ENCODE measurements at regions not wholly inside any gene's neighbourhood (a gene's known extent, or its start where the extent isn't known, plus 50 kb on each side); places are given as distances from the start of the nearest gene placed in this dataset.

DNA sequence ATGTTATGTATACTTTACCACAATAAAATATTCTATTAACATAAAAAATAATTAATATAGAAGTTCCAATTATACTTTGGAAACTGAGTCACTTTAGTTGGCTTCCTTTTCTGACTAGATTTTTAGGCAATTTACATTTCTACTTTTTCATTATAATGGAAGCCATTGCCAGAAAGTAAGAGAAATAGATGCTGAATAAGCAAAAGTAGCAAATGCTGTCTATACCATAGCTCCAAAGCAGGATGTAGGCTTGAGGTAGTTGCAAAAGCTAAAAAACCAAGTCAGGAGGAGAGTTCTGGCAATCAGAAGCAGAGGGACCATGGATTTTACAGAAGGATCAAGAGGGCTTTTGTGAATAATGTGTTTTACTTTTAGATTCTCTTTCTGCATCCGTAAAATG lies 262.4 kb upstream of the TMEM229A start:
- Histone ChIP-seq H3K36me3 (ENCODE audit: insufficient read depth) (no peaks in the 10 kb centered on the region), H3K4me3 (ENCODE audit: low read depth, low read length) (no peak overlapping the region), H3K4me1 (ENCODE audit: insufficient read depth) (no peaks in the 10 kb centered on the region), H3K27ac (ENCODE audit: low read depth) (no peak overlapping the region)
- 82% methylated on average over 1 of the region's 1 CpG for WGBS
- no peak for DNase-seq (ENCODE audit: extremely low spot score)

GRCh38 chr7:124284937-124285336 lies 252.1 kb upstream of the TMEM229A start:
- H3K4me1 ChIP-seq (ENCODE audit: insufficient read depth), result no peaks in the 10 kb centered on the region
- H3K4me3 ChIP-seq (ENCODE audit: low read depth, low read length), result no peak overlapping the region
- no peaks in the 10 kb centered on the region for H3K36me3 ChIP-seq (ENCODE audit: insufficient read depth)
- no peak overlapping the region for H3K27ac ChIP-seq (ENCODE audit: low read depth)
- DNase-seq (ENCODE audit: extremely low spot score), result no peak
- 63% methylated on average over 1 of the region's 1 CpG for WGBS

- Histone ChIP-seq H3K4me3 (ENCODE audit: low read depth, low read length) (no peak overlapping the region), H3K27ac (ENCODE audit: low read depth) (no peak overlapping the region), H3K4me1 (ENCODE audit: insufficient read depth) (no peaks in the 10 kb centered on the region), H3K36me3 (ENCODE audit: insufficient read depth) (no peaks in the 10 kb centered on the region)
- WGBS, result 67% methylated on average over 3 of the region's 3 CpGs
- DNase-seq (ENCODE audit: extremely low spot score), result no peak
Observed at GRCh38 chr7:124276005-124276622, 243.2 kb upstream of the TMEM229A start.

GRCh38 chr7:124275411-124275810 lies 242.5 kb upstream of the TMEM229A start:
- no peaks in the 10 kb centered on the region for H3K4me1 ChIP-seq (ENCODE audit: insufficient read depth)
- no peak overlapping the region for H3K27ac ChIP-seq (ENCODE audit: low read depth)
- H3K36me3 ChIP-seq (ENCODE audit: insufficient read depth), result no peaks in the 10 kb centered on the region
- no peak overlapping the region for H3K4me3 ChIP-seq (ENCODE audit: low read depth, low read length)
- no peak for DNase-seq (ENCODE audit: extremely low spot score)
- WGBS, result 65% methylated on average over 3 of the region's 3 CpGs

DNA sequence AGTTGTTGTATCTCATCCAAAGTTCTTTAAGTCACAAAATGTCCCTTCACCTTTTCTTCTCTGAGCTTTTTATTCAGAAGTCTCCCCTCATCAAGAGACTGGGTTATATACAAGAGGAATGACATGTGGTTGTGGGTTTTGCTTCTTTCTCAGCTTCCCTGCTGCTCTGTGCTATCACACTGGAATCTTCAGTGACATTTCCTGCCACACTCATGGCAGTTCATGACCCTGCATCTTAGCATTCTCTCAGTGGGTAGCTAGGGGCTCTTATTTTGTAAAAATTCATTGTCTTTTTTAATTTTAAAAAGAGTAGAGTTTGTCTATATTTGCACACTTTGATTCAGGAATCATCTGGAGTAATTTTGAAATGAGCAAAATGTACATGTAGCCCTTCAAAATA lies 236.9 kb upstream of the TMEM229A start:
- no peak for DNase-seq (ENCODE audit: extremely low spot score)
- no peaks in the 10 kb centered on the region for H3K36me3 ChIP-seq (ENCODE audit: insufficient read depth)
- H3K27ac ChIP-seq (ENCODE audit: low read depth), result no peak overlapping the region
- H3K4me1 ChIP-seq (ENCODE audit: insufficient read depth), result no peaks in the 10 kb centered on the region
- H3K4me3 ChIP-seq (ENCODE audit: low read depth, low read length), result no peak overlapping the region

GRCh38 chr7:124267154-124267553 lies 234.3 kb upstream of the TMEM229A start:
- Histone ChIP-seq H3K4me1 (ENCODE audit: insufficient read depth) (no peaks in the 10 kb centered on the region), H3K36me3 (ENCODE audit: insufficient read depth) (no peaks in the 10 kb centered on the region), H3K27ac (ENCODE audit: low read depth) (no peak overlapping the region), H3K4me3 (ENCODE audit: low read depth, low read length) (no peak overlapping the region)
- no peak for DNase-seq (ENCODE audit: extremely low spot score)
- 85% methylated on average over 2 of the region's 2 CpGs for WGBS

DNA sequence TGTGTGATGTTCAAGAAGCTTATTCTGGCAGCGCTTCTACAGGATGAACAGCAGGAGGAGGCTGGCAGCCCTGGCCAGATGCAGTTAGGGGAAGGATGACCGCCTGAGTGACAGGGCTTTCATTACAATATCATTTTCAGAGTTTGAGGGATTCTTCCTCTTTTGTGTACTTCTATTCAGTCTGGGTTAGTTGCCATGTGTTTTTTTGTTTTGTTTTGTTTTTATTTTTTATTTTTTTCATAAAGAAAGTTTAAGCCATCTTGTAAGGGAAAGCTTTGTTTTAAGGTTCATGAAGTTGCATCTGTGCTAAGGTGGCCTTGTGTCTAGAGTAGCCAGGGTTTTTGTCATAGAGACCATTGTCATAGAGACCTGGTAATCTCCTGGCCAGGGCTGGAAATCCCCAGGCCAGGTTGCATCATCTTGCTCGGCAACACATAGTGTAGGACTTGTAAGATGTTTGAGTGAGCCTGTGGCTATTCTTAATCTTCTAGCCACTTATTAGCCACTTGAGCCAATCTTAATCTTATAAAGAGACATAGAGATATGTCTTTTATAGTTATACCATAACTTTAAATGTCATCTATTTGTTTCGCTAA lies 230.5 kb upstream of the TMEM229A start:
- Histone ChIP-seq H3K4me1 (ENCODE audit: insufficient read depth) (no peaks in the 10 kb centered on the region), H3K36me3 (ENCODE audit: insufficient read depth) (no peaks in the 10 kb centered on the region), H3K4me3 (ENCODE audit: low read depth, low read length) (no peak overlapping the region), H3K27ac (ENCODE audit: low read depth) (no peak overlapping the region)
- DNase-seq (ENCODE audit: extremely low spot score), result no peak
- WGBS, result 78% methylated on average over 4 of the region's 4 CpGs

GRCh38 chr7:124261710-124262109 lies 228.8 kb upstream of the TMEM229A start:
- 52% methylated on average over 2 of the region's 2 CpGs for WGBS
- Histone ChIP-seq H3K4me3 (ENCODE audit: low read depth, low read length) (no peak overlapping the region), H3K4me1 (ENCODE audit: insufficient read depth) (no peaks in the 10 kb centered on the region), H3K36me3 (ENCODE audit: insufficient read depth) (no peaks in the 10 kb centered on the region), H3K27ac (ENCODE audit: low read depth) (no peak overlapping the region)
- no peak for DNase-seq (ENCODE audit: extremely low spot score)

GRCh38 chr7:124257638-124258308 lies 224.9 kb upstream of the TMEM229A start:
- no peak overlapping the region for H3K27ac ChIP-seq (ENCODE audit: low read depth)

GRCh38 chr7:124255041-124255655 lies 222.3 kb upstream of the TMEM229A start:
- H3K4me1 ChIP-seq (ENCODE audit: insufficient read depth), result no peaks in the 10 kb centered on the region
- 41% methylated on average over 4 of the region's 4 CpGs for WGBS
- no peak overlapping the region for H3K27ac ChIP-seq (ENCODE audit: low read depth)
- no peaks in the 10 kb centered on the region for H3K36me3 ChIP-seq (ENCODE audit: insufficient read depth)
- no peak overlapping the region for H3K4me3 ChIP-seq (ENCODE audit: low read depth, low read length)
- DNase-seq (ENCODE audit: extremely low spot score), result no peak

More at GRCh38 chr7:124257638-124258308, 224.9 kb upstream of the TMEM229A start:
- no peak overlapping the region for H3K4me3 ChIP-seq (ENCODE audit: low read depth, low read length)
- DNase-seq (ENCODE audit: extremely low spot score), result no peak
- no peaks in the 10 kb centered on the region for H3K36me3 ChIP-seq (ENCODE audit: insufficient read depth)
- 62% methylated on average over 5 of the region's 5 CpGs for WGBS
- H3K4me1 ChIP-seq (ENCODE audit: insufficient read depth), result no peaks in the 10 kb centered on the region

DNA sequence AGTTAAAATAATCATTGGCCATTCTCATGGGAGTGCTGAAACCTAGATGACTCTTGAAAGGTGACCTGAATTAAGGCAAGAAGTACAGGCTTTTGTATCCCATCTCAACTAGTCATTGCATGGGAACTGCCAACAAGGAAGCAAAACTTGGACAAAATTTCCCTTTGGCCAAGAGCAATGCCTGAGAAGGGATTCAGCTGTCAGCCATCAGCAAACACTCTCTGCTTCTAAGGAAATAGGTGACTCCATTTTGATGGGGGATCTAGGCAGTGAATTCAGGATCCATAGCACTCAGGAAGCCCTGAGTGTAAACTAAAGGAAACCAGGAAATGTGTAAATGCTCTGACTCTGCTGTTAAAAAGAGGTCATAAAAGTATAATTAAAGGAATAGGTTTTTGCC lies 221.5 kb upstream of the TMEM229A start:
- no peak for DNase-seq (ENCODE audit: extremely low spot score)
- no peaks in the 10 kb centered on the region for H3K4me1 ChIP-seq (ENCODE audit: insufficient read depth)
- H3K4me3 ChIP-seq (ENCODE audit: low read depth, low read length), result no peak overlapping the region
- no peaks in the 10 kb centered on the region for H3K36me3 ChIP-seq (ENCODE audit: insufficient read depth)
- no peak overlapping the region for H3K27ac ChIP-seq (ENCODE audit: low read depth)

GRCh38 chr7:124251636-124252035 lies 218.8 kb upstream of the TMEM229A start:
- H3K4me1 ChIP-seq (ENCODE audit: insufficient read depth), result no peaks in the 10 kb centered on the region
- no peaks in the 10 kb centered on the region for H3K36me3 ChIP-seq (ENCODE audit: insufficient read depth)
- no peak for DNase-seq (ENCODE audit: extremely low spot score)
- H3K4me3 ChIP-seq (ENCODE audit: low read depth, low read length), result no peak overlapping the region
- no peak overlapping the region for H3K27ac ChIP-seq (ENCODE audit: low read depth)

DNA sequence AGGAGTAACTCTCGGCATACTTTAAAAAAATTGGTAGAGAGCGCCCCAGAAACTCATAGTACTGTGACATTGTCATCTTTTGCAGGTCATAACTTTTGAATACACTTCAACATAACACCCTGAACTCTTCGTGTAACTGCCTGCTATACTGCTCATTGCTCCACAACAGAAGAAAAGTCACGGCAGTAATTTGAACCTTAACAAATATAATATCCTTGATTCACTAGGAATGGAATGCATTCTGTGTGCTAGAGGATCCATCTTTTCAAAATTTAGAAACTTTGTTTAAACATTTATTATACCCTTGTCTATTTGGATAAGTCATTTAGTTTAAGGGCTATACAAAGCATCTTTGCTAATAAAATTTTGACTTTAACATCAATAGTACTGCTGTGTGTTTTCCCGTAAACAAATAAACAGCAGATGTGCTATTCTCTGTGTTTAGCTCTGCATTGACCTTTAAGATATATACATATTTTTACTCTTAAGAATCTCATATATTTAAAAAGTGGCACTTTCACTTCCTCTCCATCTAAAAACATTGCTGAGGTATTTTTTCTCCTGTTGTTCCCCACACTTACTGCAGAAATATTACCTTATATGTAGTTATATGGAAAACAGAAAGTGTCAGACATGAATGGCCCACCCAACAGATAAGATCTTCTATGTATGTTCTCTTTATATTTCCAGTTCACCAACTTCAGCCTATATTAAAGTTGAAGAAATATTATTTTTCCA lies 217.6 kb upstream of the TMEM229A start:
- no peak for DNase-seq (ENCODE audit: extremely low spot score)
- Histone ChIP-seq H3K36me3 (ENCODE audit: insufficient read depth) (no peaks in the 10 kb centered on the region), H3K4me3 (ENCODE audit: low read depth, low read length) (no peak overlapping the region), H3K4me1 (ENCODE audit: insufficient read depth) (no peaks in the 10 kb centered on the region), H3K27ac (ENCODE audit: low read depth) (no peak overlapping the region)
- WGBS, result 62% methylated on average over 5 of the region's 5 CpGs
